Heart left ventricle (tissue), 13 donors: ENCODE measurements at regions not wholly inside any gene's neighbourhood (a gene's known extent, or its start where the extent isn't known, plus 50 kb on each side); places are given as distances from the start of the nearest gene placed in this dataset.

Experiments
- POLR2A ChIP-seq, 2 donors: fragments of 450-650 bp; IDR thresholded peaks; one replicate each; pipeline ENCODE4 v1.6.1; 2017; ENCODE audit warnings: antibody characterized with exemption in 2 of 2, mild to moderate bottlenecking in 2 of 2, moderate library complexity in 2 of 2
- TF ChIP-seq, protein P1 (sequence below), 12 donors: fragments of 200-600 bp; sonication (generic) in 4 of 12; IDR thresholded peaks; one replicate each; pipeline versions ENCODE4 v1.5.0 to v1.8.0; 2018 to 2022; ENCODE audit warnings: antibody characterized with exemption in 12 of 12, mild to moderate bottlenecking in 5 of 12
- donor health status: ischemic (EF 13 %, LVEDD 7.1; RV severe dilation, severe dysfunction).
- donor health status: DM: no; HTN: yes; CAD: no.
- donor health status: DM: no; HTN: no; CAD: no.
- donor health status: ischemic (EF 25% LVEDD 6.9; RV normal size, moderate dysfunction).
- donor health status: ischemic (EF 25% LVEDD 5.7; RV mildly dilated, moderate dysfunction).
- donor health status: ischemic (EF 35%, LVEDD 5.7; RV mildly dilated, moderate dysfunction).
- donor health status: nonischemic (EF 11% LVEDD 7.7; RV severe dilation, severe dysfunction).
- donor health status: DM: yes; HTN: yes; CAD: no.
- donor health status: PGD.
- donor health status: ischemic (EF 29% LVEDD 5.4; RV normal size, mild dysfunction).
- donor health status: nonischemic (EF 23%, LVEDD 6.1; RV moderate dilation, normal function).

DNA sequence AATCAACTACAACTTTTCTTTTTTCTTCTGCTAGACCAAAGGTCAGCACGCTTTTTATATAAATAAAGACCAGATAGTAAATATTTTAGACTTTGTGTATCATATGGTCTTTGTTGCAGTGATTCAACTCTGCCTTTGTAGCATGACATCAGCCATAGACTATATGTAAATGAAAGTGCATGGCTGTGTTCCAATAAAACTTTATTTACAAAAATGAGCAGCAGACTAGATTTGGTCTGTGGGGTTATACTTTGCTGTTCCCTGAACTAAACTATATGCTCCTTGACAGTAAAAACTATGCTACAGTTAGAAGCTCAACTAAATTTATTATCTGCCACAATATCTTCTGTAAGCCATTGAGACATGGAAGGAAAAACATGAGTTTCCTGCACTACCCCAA, 100.0 kb downstream of the RNASEH2B start:
- TF ChIP-seq, protein P1, sequence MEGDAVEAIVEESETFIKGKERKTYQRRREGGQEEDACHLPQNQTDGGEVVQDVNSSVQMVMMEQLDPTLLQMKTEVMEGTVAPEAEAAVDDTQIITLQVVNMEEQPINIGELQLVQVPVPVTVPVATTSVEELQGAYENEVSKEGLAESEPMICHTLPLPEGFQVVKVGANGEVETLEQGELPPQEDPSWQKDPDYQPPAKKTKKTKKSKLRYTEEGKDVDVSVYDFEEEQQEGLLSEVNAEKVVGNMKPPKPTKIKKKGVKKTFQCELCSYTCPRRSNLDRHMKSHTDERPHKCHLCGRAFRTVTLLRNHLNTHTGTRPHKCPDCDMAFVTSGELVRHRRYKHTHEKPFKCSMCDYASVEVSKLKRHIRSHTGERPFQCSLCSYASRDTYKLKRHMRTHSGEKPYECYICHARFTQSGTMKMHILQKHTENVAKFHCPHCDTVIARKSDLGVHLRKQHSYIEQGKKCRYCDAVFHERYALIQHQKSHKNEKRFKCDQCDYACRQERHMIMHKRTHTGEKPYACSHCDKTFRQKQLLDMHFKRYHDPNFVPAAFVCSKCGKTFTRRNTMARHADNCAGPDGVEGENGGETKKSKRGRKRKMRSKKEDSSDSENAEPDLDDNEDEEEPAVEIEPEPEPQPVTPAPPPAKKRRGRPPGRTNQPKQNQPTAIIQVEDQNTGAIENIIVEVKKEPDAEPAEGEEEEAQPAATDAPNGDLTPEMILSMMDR (IDR thresholded peaks at IDR 0.05): no peak
- no peak for TF ChIP-seq POLR2A (IDR thresholded peaks at IDR 0.05)
